ENCODE measurements at regions not wholly inside any gene's neighbourhood (a gene's known extent, or its start where the extent isn't known, plus 50 kb on each side); places are given as distances from the start of the nearest gene placed in this dataset.

- no peak for DNase-seq
These were observed 674.2 kb downstream of the TBL1XR1 start for GRCh38 chr3:176523114-176523513.

DNA sequence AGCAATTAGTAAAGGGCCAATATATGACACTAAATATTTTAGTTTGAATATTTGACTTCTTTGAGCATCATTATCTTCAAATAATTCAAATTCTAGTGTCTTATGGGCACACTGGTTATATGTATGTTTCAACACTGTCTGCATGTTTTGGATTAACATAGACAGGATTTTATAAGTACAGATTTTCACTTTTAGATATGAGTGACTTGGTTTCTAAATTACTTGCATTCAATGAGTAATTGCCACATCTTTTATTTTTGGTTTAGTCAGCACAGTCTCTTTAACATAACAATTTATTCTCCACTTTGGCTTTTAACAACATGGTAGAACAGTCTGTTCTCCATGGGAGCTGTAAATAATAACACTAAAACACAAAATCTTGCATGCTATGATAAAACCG, 674.8 kb downstream of the TBL1XR1 start:
- no peak for DNase-seq

GRCh38 chr3:176521531-176522175, 675.6 kb downstream of the TBL1XR1 start:
- DNase-seq, result no peak

- DNase-seq, result no peak
These were observed 683.0 kb downstream of the TBL1XR1 start for GRCh38 chr3:176514297-176514696.

DNA sequence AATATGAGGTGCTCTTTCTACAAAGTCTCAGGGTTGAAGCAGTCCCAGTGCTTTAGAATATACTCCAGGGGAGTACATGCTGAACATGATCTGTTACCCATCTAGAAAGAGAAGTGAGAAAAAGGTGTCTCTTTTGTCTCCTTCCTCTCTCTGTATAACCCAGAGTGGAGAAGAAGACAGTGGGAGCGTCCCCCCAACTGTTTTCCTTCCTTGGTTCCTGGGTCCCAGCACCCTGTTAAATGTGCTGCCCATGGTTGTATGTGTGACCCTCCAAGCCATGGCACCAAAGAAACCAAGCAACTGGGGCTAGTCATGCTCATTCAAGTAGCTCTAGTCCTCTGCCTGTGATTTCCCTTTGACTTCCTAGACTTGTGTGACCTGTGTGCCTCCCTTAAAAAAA, 683.7 kb downstream of the TBL1XR1 start:
- DNase-seq, result no peak

- no peak for DNase-seq
These were observed 685.2 kb downstream of the TBL1XR1 start for GRCh38 chr3:176512037-176512436.

- DNase-seq, result no peak
These were observed 687.2 kb downstream of the TBL1XR1 start for GRCh38 chr3:176510097-176510496.

- no peak for DNase-seq
These were observed 691.2 kb downstream of the TBL1XR1 start for GRCh38 chr3:176505878-176506621.

DNA sequence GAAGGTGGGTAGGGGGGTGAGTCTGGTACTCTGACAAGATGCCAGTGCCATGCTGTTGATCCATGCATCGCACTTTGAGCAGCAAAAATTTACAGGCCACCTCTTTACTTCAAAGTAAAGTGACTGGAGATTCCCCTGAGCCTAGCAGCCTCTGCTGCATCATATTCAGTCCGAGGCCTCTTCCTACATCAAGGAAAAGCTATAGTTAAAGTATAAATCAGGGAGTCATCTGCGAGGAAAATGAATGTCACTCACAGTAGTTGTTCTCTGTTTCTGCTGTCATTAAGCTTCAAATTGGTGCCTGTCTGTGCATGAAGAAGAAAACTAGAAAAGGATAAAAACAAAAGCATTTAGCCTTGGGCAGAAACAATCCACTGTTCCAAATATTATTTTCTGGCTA, 706.2 kb downstream of the TBL1XR1 start:
- DNase-seq, result no peak

DNA sequence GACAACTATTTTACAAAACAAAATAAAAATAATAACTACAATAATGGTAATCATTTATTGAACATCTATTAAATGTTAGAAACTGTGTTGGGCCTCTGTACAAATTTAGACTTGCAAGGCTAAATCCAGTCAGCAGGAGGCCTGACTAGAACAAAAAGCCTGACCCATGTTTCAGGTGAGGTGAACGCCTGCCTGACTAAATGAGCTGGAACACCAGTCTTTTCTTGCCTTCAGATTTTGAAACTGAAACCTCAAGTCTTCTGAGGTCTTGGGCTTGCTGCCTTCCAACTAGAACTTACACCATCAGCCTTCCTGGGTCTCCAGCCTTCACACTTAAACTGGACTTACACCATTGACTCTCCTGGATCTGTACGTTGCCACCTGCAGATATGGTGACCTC, 706.9 kb downstream of the TBL1XR1 start:
- DNase-seq, result no peak

- no peak for DNase-seq
These were observed 718.0 kb downstream of the TBL1XR1 start for GRCh38 chr3:176479248-176479647.

DNA sequence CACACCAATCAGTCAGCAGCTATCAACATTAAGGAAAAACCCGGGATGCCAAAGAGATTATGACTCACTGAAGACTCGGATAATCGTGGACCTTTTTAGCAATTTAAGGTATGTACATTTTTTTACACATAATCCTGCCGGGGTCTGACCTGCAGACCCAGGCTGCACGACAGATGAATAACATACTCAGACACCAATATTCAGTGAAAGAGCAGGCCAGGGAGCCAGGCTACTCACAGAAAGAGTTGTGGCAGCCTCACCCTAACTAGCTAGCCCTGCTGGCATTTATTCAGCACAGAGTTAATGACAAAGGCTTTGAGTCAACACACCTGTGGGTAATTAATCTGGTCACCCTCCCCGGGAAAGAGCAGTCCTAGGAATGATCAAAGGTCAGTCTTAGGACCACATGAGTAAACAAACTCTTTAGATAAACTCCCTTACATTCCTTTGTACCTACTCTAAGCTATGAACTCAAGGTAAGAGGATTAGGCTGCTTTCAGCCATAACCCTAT, 727.5 kb downstream of the TBL1XR1 start:
- no peak for DNase-seq

GRCh38 chr3:176463610-176464009, 733.7 kb downstream of the TBL1XR1 start:
- DNase-seq, result no peak

DNA sequence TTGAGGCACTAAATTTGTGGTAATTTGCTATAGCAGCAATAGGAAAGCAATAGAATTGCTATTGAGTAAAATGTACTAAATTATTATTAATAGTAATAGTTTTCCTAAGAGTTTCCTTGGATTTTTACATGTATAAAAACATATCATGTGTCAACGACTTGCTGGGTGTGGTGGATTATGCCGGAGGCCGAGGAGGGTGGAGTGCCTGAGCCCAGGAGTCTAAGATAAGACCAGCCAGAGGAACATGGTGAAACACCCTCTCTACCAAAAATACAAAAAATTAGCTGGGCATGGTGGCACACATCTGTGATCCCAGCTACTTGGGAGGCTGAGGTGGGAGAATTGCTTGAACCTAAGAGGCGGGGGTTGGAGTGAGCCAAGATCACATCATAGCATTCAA, 749.9 kb downstream of the TBL1XR1 start:
- no peak for DNase-seq

GRCh38 chr3:176442326-176442725, 755.0 kb downstream of the TBL1XR1 start:
- no peak for DNase-seq

DNA sequence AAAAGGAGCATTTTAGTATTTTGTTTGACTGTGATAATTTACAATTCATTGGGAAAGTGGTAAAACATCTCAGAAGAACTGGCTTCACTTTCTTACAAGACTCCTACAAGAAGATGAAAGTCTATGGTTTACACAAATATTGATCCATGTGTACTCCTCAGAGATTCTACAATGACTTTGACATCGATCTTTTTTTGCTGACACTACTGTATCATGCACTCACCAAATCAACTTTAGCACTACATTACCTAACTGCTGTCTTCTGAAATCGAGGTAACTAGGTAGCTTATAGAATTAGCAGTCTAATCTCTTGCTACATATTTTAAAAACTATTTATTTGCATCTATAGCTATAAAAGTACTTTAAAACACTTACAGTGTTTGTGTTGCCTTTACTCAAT, 757.6 kb downstream of the TBL1XR1 start:
- no peak for DNase-seq

GRCh38 chr3:176431991-176432390, 765.3 kb downstream of the TBL1XR1 start:
- DNase-seq, result no peak

GRCh38 chr3:176431038-176431418, 766.3 kb downstream of the TBL1XR1 start:
- no peak for DNase-seq

DNA sequence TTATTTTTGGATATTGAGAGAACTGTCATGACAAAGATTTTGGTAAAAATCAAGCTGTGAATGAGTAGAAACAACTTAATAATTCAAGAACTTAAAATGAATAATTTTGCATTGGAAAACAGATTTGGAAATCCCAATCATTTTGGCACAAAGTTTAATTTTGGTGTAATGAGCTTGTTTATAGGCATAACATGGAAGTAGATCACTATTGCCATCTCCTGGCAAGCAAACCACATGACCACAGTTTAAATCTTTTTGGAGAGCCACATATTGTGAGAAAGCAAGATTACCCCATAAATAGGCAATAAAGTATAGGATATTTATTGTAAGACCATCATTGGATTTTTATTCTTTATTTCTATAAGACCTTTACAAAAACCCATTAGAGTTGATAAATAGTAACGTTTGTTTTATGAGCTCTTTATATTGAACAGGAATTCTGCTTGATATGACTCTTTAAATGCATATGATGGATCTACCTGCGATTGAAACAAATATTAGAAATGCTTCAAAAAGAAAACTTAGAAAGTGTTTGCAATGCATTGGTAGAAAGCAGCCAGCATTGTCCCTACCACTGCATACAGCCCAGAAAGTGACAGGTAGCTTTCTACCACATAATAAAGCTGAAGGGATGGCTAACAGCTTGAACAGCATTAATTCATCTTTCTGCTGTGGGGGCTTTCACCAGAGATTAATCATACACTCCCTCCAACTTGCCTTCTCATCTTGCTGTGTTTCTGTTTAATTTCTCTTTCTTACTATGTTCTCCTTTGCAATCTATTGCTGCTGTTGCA, 766.8 kb downstream of the TBL1XR1 start:
- DNase-seq, result peak; percentile 31

GRCh38 chr3:176428552-176428951, 768.7 kb downstream of the TBL1XR1 start:
- no peak for DNase-seq

- no peak for DNase-seq
These were observed 770.9 kb downstream of the TBL1XR1 start for GRCh38 chr3:176426371-176426770.

- no peak for DNase-seq
These were observed 780.4 kb downstream of the TBL1XR1 start for GRCh38 chr3:176416870-176417269.

DNA sequence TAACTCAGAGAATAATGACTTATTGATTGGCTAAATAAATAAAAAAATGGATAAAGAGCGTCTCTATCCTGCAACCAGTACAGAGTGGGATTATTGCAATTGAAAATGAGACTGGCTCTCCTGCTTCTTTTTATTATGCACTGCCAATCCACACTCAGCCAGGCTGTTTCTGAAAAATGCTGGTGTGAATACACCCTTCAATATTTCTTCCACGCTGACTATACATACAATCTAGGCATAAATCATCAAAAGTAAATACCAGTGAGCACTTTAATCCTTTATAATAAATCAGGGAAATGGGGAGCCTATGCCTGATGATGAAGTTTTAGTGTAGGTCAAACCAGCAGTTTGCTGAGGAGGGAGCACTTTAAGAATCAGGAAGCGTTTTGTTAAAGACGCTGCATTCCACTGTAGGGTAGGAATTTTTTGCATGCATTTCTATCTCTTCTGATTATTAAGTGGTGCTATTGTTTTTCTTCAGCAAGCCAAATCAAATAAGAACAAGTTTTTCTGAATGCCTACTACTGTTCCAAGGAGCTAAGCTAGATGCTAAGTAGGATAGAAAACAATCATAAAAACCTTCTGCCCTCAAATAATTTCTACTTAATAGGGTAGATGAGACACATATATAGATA, 781.5 kb downstream of the TBL1XR1 start:
- no peak for DNase-seq
